ENCODE measurements at regions not wholly inside any gene's neighbourhood (a gene's known extent, or its start where the extent isn't known, plus 50 kb on each side); places are given as distances from the start of the nearest gene placed in this dataset.

DNA sequence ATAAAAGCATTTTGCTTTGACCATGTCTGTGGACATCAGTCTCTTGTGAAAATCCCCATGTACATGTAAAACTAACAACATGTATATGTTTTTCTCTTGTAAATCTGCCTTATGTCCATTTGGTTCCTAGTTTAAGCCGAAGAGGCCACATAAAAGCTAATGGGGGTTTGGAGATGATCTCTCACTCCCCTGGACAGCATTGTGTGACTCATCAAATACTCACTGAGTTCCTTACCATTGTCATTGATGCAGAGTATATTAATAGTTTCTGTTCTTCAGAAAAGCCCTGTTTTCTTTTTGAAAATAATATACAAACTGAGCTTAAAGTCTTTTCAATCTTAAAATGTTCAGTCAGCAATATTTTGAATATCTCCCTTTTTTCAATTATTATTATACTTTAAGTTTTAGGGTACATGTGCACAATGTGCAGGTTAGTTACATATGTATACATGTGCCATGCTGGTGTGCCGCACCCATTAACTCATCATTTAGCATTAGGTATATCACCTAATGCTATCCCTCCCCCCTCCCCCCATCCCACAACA lies 536.7 kb upstream of the HTR2A start:
- Mint-ChIP-seq H3K9me3 (peaks cover 4% of the 10 kb centered on the region), H3K4me1 (no peaks in the 10 kb centered on the region), H3K4me3 (no peak overlapping the region), H3K27me3 (ENCODE audit: low read depth) (no peaks in the 10 kb centered on the region), H3K27ac (no peak overlapping the region), H3K36me3 (ENCODE audit: low read depth) (no peaks in the 10 kb centered on the region)
- TF ChIP-seq, protein P1, sequence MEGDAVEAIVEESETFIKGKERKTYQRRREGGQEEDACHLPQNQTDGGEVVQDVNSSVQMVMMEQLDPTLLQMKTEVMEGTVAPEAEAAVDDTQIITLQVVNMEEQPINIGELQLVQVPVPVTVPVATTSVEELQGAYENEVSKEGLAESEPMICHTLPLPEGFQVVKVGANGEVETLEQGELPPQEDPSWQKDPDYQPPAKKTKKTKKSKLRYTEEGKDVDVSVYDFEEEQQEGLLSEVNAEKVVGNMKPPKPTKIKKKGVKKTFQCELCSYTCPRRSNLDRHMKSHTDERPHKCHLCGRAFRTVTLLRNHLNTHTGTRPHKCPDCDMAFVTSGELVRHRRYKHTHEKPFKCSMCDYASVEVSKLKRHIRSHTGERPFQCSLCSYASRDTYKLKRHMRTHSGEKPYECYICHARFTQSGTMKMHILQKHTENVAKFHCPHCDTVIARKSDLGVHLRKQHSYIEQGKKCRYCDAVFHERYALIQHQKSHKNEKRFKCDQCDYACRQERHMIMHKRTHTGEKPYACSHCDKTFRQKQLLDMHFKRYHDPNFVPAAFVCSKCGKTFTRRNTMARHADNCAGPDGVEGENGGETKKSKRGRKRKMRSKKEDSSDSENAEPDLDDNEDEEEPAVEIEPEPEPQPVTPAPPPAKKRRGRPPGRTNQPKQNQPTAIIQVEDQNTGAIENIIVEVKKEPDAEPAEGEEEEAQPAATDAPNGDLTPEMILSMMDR (IDR thresholded peaks at IDR 0.05; ENCODE audit: unreplicated experiment in 3 of 3), result no peak

DNA sequence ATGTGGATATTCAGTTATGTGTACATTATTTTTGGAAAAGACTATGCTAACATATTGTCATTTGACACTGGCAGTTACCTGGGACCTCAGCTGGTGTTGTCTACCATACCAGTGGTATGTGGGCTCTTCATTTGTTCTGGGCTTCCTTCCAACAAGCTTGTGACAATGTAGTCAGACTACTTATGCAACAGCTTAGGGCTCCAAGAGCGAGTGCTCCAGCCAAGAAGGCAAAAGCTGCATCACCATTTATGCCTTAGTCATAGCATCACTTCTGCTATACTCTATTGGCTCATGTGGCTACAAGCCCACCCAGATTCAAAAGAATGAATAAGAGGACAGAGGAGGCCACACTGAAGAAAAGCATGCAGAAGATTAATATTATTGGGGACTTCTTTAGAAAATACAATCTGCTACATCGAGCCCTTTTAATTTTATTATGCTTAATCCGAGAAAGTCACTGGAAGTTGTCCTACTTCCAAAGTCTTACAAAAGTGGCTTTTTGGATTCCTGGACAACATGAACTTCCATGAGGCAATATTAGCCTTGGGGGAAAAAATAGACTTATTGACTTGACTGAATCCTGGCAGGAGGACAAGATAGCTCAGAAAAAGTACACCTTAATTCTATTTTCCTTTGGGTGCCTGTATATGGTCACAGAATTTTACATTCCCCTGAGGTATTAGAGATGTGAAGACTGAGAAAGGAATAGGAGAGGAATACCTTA lies 529.4 kb upstream of the HTR2A start:
- TF ChIP-seq, protein P1 (IDR thresholded peaks at IDR 0.05; ENCODE audit: unreplicated experiment in 3 of 3), result no peak
- no peaks in the 10 kb centered on the region for H3K36me3 Mint-ChIP-seq (ENCODE audit: low read depth)
- no peak overlapping the region for H3K27ac Mint-ChIP-seq
- H3K4me1 Mint-ChIP-seq, result peaks cover 6% of the 10 kb centered on the region
- no peaks in the 10 kb centered on the region for H3K27me3 Mint-ChIP-seq (ENCODE audit: low read depth)
- no peak overlapping the region for H3K4me3 Mint-ChIP-seq
- H3K9me3 Mint-ChIP-seq, result no peaks in the 10 kb centered on the region

DNA sequence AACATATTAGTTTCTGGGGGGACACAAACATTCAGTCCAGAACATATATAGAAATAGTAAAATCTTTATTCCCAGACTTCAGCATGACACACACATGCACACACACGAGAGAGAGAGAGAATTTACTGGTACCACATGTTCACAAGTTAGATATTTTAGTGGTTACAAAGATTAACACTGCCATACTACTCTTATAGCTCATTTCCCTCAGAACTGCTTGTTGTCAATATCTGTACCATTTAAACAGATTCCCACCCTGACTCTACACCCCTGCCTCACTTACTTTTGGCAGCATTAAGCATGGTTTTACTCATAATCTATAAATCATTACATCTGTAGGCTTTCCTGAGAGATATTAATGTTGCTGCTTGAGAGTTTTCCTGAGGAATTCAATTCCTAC lies 524.7 kb upstream of the HTR2A start:
- Mint-ChIP-seq H3K27me3 (ENCODE audit: low read depth) (no peaks in the 10 kb centered on the region), H3K27ac (no peak overlapping the region), H3K9me3 (no peaks in the 10 kb centered on the region), H3K36me3 (ENCODE audit: low read depth) (no peaks in the 10 kb centered on the region), H3K4me1 (peaks cover 6% of the 10 kb centered on the region), H3K4me3 (no peak overlapping the region)
- TF ChIP-seq, protein P1 (IDR thresholded peaks at IDR 0.05; ENCODE audit: unreplicated experiment in 3 of 3), result no peak

DNA sequence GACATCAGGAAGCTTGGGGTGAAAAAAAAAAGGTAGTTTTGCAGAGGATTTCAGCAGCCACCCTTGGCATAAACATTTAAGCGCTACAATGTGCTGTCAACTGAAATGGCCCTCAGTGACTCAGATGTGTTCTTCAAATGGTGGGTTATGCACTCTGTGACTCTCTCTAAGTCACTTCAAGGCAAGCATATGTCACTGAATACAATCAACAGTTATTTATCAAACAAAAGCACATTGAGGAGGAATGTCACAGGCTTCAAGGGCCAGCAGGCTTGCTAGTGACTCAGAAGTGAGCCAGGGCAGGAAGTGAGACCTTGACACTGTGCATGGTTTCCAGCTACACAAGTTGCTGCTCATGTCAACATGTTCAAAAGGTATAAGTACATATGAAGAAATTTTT lies 523.7 kb upstream of the HTR2A start:
- Mint-ChIP-seq H3K9me3 (no peaks in the 10 kb centered on the region), H3K4me1 (peaks cover under 1% of the 10 kb centered on the region), H3K27me3 (ENCODE audit: low read depth) (no peaks in the 10 kb centered on the region), H3K4me3 (no peak overlapping the region), H3K36me3 (ENCODE audit: low read depth) (no peaks in the 10 kb centered on the region), H3K27ac (no peak overlapping the region)
- TF ChIP-seq, protein P1 (IDR thresholded peaks at IDR 0.05; ENCODE audit: unreplicated experiment in 3 of 3), result no peak

DNA sequence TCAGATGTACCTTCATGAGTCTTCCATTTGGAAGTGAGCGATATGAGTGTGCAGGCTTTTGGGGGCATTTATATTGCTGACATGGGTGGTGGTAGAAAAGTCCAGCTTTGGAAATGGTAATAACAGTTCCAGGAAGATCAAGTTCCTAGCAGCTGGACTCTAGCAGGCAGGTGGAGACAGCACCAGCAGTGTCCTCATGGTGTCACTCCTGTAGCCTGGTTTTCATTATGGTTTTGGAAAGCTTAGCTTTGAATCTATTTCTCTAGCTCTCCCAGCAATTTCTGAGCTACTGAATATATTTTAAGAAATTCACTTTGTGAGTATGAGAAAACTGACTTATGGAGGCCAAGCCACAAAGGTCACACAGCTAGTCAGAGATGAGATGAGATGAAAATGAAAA lies 523.2 kb upstream of the HTR2A start:
- TF ChIP-seq, protein P1 (IDR thresholded peaks at IDR 0.05; ENCODE audit: unreplicated experiment in 3 of 3), result no peak
- no peaks in the 10 kb centered on the region for H3K27me3 Mint-ChIP-seq (ENCODE audit: low read depth)
- no peaks in the 10 kb centered on the region for H3K9me3 Mint-ChIP-seq
- H3K27ac Mint-ChIP-seq, result no peak overlapping the region
- H3K4me1 Mint-ChIP-seq, result no peaks in the 10 kb centered on the region
- no peaks in the 10 kb centered on the region for H3K36me3 Mint-ChIP-seq (ENCODE audit: low read depth)
- H3K4me3 Mint-ChIP-seq, result no peak overlapping the region

All from nephron (organoid).